HG03457 (cell line): ENCODE measurements at regions not wholly inside any gene's neighbourhood (a gene's known extent, or its start where the extent isn't known, plus 50 kb on each side); places are given as distances from the start of the nearest gene placed in this dataset.
"Not testable (repeated sequence)": the region's sequence is repeated elsewhere in the genome, so short reads cannot be mapped to it uniquely, and the experiment has no call there.

Source experiments
- ATAC-seq: cut with Tn5 transposase; IDR thresholded peaks from one replicate; pipeline ENCODE4 v1.9.1; 2021; ENCODE audit warnings: moderate number of reproducible peaks; ENCODE audit not compliant: unreplicated experiment

GRCh38 chr1:190809312-190809711 lies 331.6 kb upstream of the BRINP3 start:
- no peak for ATAC-seq

GRCh38 chr1:190812996-190813395 lies 335.3 kb upstream of the BRINP3 start:
- no peak for ATAC-seq

GRCh38 chr1:190832511-190832910 lies 354.8 kb upstream of the BRINP3 start:
- ATAC-seq = no peak

- no peak for ATAC-seq
Measured at GRCh38 chr1:190835658-190836057, 358.0 kb upstream of the BRINP3 start.

- ATAC-seq = not testable (repeated sequence)
Measured at GRCh38 chr1:190837200-190837599, 359.5 kb upstream of the BRINP3 start.

GRCh38 chr1:190837888-190838287 lies 360.2 kb upstream of the BRINP3 start:
- ATAC-seq = no peak

GRCh38 chr1:190847166-190847565 lies 369.5 kb upstream of the BRINP3 start:
- ATAC-seq = no peak

- no peak for ATAC-seq
Measured at GRCh38 chr1:190849346-190849745, 371.7 kb upstream of the BRINP3 start.

- no peak for ATAC-seq
Measured at GRCh38 chr1:190852611-190853010, 374.9 kb upstream of the BRINP3 start.

GRCh38 chr1:190858140-190858539 lies 380.5 kb upstream of the BRINP3 start:
- no peak for ATAC-seq

- ATAC-seq = no peak
Measured at GRCh38 chr1:190864013-190864641, 386.5 kb upstream of the BRINP3 start.

GRCh38 chr1:190880352-190880751 lies 402.7 kb upstream of the BRINP3 start:
- no peak for ATAC-seq

- ATAC-seq = no peak
Measured at GRCh38 chr1:190881064-190881463, 403.4 kb upstream of the BRINP3 start.

GRCh38 chr1:190897233-190897632 lies 419.6 kb upstream of the BRINP3 start:
- no peak for ATAC-seq

- no peak for ATAC-seq
Measured at GRCh38 chr1:190904091-190904695, 426.5 kb upstream of the BRINP3 start.

GRCh38 chr1:190906206-190906725 lies 428.6 kb upstream of the BRINP3 start:
- ATAC-seq = no peak

- no peak for ATAC-seq
Measured at GRCh38 chr1:190908246-190908645, 430.6 kb upstream of the BRINP3 start.

GRCh38 chr1:190908691-190909090 lies 431.0 kb upstream of the BRINP3 start:
- no peak for ATAC-seq

GRCh38 chr1:190935925-190936324 lies 458.3 kb upstream of the BRINP3 start:
- no peak for ATAC-seq

- no peak for ATAC-seq
Measured at GRCh38 chr1:190936337-190936736, 458.7 kb upstream of the BRINP3 start.

- no peak for ATAC-seq
Measured at GRCh38 chr1:190940951-190941350, 463.3 kb upstream of the BRINP3 start.

GRCh38 chr1:190942475-190942874 lies 464.8 kb upstream of the BRINP3 start:
- ATAC-seq = no peak

GRCh38 chr1:190943722-190944121 lies 466.1 kb upstream of the BRINP3 start:
- ATAC-seq = not testable (repeated sequence)
